Hippocampal formation (tissue), 2 donors: ENCODE measurements at regions not wholly inside any gene's neighbourhood (a gene's known extent, or its start where the extent isn't known, plus 50 kb on each side); places are given as distances from the start of the nearest gene placed in this dataset.

Experiments used
- DNase-seq, 2 donors: peaks; one replicate each; lab custom pipeline; 2025; lab: John Stamatoyannopoulos, UW

DNA sequence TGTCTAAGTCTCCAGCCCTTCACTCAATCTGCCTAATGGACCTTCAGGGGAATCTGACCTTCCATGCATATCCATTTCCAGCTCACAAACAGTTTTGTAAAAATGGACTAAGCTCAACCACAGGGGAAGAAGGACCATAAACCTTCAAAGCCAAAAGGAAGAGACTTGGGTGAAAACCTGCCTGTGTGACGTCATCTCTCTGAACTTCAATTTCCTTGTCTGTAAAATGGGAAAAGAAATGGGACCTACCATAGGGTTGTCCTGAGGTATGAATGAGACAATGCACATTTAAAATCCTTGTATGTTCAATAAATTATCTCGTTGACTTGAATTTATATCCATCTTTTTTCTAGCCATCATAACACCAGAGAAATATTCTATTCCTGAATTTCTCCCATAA, 370.7 kb downstream of the INSC start:
- no peak for DNase-seq

DNA sequence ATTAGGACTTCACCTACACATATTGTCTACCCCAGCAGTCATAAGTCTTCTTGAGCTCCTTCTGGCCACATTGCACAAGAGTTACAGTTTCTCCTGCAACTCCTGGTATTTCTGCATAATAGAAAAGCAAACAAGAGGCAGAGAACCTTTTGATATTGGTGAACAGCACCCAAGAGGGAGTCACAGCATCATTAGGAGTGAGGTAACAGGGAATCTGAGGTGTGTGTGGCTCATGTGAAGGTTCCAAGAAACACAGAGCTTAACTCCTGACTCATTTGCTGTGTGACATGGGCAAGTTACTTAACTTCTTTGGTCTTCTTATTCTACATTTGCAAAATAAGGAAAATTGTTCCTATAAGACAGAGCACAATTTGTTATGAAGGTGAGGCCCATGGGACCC, 374.6 kb downstream of the INSC start:
- DNase-seq = no peak

DNA sequence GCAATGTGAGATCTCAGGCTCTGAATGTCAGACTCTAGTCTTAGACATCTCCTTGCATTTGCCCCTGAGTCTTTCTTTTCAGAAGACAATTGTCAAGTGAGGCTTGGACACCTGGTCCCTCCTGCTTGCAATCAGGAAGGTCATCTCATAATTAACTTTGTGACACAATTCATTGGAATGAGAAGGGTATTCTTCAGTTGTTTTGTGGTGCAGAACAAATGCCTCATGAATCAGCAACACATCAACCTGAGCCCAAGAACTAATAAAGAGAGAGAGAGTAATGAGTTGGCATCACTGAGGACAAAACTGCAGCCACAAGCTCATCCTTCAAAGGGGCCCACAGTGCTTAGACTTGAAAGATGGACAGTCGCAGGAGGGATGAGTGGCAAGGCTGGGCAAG, 375.8 kb downstream of the INSC start:
- DNase-seq = no peak

DNA sequence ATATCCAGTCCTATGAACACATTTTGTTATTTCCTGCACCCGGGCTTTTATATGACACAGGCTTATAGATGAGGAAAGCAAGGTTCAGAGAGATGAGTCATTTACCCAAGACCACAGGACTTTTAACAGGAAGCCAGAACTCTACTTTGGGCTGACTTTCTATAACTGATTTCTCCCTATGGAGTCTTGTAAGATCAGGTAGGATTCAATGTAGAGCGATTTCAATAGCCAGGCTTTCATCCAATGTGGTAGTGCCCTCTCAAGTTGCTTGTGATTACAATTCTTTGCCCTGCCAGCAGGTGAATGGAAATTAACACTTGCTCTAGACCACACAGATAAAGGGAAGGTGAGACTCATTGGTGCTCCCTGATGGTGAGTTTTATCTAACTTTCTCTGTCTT, 378.3 kb downstream of the INSC start:
- DNase-seq = no peak

DNA sequence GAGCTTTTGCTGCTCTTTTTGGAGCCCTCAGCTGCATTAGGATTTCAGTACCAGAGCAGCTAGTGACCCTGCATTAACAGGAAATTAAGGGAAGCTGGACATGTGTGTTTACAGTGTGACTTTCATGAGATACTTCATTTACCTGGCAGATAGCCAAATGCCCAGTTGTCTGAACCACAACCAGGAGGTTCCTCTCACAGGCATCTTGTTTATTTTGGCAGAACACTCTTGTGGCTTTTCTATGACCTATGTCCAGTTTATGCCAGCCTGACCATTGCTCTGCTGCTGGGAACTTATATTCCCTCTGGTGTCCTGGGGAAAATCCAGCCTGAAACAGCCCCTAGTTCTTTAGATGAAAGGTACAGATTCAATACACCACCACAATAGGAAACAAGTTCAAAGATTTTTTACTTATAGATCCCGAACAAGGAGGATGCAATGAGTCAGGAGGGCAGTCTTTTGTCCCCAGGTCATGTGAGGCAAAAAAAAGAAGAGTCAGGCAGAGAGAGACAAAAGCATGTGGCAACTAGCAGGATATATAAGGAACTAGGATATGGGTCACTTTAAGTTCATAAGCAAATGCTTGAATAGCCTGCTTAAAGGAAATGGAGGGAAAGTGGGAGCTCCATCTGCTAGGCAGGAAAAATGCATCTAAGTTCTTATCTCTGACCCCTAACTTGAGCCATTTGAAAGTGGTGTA, 379.3 kb downstream of the INSC start:
- no peak for DNase-seq

DNA sequence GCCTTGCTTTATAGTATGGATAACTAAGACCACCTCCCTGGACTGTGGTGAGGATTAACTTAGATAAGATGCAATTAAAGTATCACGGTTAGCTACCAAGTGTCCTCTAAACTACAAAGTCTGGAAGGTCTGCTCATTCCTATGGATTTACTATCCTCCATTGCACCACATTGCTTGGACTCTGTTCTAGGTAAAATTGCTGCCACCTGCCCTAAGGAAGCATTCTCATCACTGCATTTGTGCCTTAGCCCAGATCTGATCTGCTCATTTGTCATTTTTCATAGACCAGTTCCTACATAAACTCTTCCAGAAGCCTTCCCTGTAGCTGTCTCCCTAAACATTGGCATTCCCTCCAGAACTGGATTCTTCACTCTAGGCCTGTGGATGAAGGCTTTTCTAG, 380.0 kb downstream of the INSC start:
- DNase-seq = no peak

DNA sequence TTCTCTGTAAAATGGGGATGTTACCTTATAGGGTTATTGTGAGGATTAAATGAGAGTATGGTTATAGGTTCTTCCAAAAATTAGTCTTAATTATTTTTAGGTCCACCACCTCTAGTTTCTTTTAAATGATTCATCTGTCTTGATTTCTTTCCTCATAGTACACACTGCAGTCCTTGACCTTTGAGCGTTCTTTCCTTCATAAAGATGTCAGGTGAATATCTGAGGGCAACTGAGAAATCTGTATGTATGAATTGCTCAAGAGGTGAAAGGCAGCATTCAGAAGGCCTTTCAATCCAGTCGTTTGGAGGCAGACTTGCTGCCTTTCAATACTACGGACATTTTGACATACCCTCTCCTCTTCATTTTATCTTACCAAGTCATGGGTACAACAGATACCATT, 380.7 kb downstream of the INSC start:
- no peak for DNase-seq

DNA sequence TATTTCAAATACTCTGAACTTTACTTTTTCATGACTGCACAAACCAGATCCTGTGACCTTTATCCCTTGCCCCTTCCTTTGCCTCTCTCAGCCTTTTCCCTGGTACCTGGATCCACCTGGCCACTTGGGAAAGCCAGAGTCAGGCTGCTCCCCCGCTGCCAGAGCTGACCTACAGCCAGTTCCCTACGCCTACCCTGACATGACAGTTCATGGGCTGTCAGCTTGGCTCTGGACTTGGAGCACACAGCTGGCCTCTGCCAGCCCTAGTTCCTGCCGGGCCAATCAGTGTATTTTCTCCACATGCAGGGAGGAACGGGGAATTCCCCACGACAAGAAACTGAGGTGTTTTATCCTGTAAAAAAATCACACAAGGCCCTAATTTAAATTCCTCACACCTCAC, 382.6 kb downstream of the INSC start:
- DNase-seq = no peak

DNA sequence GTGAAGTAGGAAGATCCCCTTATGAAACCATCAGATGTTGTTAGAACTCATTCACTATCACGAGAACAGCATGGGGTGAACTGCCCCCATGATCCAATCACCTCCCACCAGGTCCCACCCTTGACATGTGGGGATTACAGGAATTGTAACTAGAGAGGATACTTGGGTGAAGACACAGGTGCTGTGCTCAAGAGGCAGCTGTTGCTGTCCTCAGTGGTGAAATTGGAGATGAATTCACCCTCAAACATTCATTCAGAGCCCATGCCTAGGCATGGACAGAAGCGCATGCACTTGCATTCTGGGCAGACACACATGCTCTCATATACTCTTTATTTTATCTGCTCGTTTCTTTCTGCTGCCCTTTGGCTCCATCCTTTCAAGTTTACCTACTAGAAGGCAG, 385.0 kb downstream of the INSC start:
- no peak for DNase-seq

DNA sequence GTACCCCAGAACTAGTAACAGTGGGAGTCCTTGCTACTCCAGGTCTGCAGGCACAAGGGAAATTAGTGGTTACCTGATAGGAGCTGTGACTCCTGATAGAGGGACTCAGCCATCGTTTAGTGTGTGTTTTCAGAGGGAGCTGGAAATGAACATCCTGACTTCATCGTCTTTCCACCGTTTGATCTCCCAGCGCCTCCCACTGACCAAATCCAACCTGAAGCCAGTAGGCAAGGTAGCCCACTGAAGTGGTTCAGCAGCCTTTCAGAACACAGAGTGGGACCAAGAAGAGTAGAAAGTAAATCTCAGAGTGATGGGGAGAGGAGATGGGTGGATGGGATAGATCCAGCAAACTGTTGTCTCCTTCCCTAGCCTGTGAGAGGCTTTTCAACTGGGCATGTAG, 385.9 kb downstream of the INSC start:
- DNase-seq = no peak

DNA sequence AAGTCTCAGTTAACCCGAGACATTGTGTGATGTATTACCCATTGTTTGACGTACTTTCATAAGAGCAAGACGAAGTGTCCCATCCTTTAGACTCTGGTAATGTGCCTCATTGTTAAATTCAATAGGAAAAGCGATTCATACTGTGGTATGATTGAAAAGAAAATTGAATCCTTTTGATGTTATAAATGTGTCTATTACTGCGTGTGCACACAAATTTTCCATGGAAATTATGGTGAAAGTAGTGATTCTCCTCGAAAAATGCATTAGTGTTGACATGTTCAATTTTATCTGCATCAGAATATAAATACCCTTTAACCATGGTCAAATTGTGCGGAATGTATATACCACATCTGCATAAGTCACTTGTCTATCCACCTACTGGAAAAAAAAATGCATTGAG, 386.8 kb downstream of the INSC start:
- DNase-seq = no peak

DNA sequence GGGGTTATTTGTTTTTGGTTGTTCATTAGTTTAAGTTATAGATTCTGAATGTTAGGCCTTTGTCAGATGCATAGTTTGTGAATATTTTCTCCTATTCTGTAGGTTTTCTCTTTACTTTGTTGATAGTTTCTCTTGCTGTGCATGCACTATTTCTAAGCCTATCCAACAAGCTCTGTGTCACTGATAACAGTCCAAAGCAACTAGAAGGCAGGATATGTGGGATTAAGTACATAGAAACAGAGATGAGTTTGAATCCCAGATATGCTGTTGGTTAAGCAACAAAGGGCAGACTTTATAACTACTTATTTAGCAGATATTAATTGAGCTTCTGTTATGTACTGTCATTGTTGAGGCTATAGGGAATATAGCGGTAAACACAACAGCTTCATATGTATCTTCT, 390.4 kb downstream of the INSC start:
- no peak for DNase-seq

DNA sequence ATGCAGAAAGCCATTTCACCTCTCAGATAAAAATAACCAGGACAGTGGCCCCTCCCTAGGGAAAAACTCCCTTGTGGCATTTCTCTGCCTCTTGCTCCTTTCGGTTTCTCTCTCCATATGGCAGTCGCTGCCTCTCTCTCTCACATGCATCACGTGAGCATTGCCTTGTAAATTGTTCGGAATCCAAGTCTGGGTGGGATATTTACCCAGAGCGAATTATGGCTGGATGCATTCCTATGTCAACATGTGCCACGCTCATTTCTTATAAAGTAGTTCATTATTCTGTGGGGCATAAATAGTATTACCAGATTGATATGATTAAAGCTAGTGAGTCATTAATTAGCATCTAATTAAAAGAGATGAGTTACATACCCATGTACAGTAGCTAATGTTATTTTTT, 392.9 kb downstream of the INSC start:
- no peak for DNase-seq

DNA sequence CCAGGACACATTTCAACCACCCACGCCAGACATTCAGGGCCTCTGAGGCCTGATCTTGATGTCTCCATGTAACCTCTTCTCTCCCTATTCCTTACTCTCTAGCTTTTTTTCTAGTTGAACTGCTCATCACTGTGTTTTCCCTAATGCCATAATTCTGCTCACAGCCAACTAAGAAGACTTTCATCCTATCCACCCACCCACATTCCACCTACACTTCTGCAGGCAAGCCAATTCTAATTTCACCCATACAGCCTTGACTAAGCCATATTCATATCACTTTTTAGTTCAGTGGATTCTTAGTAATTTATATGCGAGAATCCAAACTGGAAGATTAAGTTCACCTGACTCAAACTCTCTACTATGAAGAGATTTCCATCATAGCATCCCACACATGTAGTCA, 394.4 kb downstream of the INSC start:
- no peak for DNase-seq

DNA sequence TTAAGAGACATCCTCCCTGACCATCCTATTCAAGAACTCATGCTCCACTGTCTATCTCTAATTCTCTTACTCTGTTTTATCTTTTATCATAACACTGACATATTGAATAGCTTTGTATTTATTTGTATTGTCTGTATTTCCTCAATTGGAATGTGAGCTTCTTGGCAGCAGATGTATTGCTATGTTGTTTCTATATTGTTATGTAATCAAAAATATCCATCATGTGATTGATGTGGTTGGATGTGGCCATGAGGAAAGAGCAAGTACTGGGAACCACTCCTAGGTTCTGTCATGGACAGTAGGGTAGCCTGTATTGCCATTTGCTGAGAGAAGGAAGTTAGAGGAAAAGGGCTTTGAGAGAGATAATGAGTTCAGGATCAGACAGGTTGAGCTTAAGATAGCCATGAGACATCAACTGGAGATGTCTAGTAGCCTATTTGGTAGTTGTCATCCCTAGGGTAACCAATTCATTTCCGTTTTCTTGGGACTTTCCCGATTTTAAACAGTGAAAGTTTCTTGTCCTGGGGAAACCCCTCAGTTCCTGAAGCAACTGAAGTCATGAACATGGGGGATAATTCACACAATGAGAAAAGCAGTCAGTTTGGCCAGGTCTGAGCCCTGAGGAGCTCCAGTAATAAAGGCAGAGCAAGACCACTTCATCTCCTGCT, 404.5 kb downstream of the INSC start:
- DNase-seq = no peak

DNA sequence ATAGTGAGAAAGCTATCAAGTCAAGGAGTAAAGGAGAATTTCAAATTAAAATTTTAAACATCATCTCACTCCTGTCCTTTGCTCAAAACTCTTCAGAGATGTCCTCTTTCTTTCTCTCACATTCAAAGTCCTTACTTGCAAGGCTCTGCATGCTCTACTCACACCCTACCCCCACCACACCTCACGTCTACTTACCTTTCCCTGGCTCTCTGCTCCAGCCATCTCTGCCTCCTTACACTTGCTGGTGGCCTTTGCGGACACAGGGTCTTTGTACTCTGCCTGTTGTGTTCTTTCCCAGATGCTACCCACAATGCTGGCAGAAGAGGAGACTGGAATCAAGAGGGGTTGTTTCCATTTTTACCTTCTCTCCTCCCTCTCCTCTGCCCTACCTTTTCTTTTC, 405.2 kb downstream of the INSC start:
- DNase-seq = no peak

DNA sequence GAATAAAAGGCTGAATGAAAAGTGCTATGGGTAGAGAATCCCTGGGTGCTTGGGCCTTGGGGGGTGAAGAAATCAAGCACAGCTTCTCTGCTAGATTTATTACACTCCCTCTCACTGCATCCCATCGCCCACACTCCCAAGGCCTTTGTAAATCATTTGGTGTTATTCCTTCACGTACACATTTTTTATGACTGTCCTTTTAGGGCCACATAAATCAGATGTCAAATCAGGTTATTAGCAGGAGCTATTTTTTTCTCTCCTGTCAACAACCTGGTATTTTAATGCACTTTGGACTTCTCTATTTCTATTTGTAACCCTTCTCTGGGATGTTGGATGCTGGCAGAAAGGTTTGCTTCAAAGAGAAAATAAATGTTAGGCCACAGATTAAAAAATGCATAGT, 408.8 kb downstream of the INSC start:
- no peak for DNase-seq

DNA sequence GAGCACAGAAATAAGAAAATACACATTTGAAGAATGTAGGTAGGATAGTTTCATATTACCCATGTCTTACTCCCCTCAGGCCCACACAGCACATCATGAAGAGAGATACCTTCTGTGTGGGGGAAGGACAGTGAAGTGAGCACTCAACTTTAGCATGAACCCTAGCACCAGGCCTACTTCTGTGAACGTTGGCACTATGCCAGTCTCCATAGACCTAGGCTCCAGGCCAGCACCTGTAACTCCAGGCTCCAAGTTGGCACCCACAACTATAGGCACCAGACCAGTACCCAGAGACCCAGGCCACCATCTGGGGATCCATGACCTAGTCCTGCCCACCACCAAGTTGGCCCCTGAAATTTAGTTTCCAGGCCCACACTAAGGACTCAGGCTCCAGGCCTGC, 410.9 kb downstream of the INSC start:
- DNase-seq = no peak

DNA sequence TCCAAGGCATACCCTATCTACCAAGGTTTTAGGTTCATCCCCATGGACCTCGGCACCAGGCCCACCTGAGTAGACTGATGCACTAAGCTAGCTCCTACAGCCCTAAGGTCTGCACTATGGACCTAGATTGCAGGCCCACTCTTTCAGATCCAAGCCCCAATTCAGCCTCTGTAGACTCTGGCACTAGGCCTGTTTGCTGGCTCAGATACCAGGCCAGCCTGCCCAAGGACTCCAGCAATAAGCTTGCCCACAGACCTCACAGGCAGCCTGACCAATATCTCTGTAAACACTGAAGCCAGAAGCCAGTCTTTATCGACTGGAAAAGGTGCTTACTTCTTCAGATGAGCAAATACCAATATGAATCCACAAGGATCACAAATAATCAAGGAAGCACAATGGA, 411.3 kb downstream of the INSC start:
- DNase-seq = no peak

DNA sequence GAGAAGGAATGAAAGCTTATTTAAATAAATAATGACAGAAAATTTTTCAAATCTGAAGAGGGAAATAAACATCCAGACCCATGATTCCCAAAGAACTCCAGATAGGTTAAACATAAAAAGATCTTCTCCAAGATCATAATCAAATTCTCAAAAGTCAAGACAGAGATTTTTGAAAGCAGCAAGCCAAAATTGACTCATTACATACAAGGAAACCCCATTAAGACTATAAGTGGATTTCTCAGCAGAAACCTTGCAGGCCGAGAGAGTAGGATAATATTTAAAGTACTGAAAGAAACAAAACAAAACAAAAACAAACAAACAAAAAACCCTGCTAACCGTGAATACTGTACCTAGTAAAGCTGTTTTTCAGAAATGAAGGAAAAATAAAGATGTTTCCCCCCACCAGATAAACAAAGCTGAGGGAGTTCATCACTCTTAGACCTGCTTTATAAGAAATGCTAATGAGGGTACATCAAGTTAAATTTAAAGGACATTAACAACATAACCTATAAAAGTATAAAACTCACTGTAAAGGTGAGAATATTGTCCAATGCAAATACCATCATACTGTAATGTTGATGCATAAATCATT, 412.2 kb downstream of the INSC start:
- no peak for DNase-seq

DNA sequence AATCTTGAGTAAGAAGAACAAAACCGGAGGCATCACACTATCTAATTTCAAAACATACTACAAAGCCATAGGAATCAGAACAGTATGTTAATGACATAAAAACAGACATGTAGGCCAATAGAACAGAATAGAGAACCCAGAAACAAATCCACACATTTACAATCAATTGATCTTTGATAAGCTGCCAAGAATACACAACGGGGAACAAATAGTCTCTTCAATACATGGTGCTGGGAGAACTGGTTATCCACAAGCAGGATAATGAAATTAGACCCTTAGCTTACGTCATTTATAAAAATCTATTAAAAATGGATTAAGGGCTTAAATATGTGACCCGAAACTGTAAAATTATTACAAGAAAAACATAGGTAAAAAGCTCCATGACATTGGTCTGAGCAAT, 417.7 kb downstream of the INSC start:
- DNase-seq = no peak

DNA sequence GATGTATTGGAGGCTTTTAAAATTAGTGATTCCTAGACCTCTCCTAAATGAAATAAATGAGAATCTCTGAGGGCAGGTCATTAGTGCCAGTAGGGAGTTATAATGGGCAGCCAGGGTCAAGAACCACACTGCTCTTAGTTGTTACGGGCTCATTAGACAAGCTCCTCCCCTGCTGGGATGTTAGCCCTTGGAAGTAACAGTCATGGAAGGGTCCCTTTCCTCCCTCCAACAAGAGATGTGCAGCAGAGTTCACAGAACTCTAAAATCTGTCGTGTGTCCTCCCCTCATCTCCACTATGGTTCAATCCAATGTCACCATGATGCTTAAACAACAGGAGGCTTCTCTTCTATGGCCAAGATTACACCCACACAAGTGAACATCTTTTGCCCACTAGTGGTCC, 419.5 kb downstream of the INSC start:
- no peak for DNase-seq

DNA sequence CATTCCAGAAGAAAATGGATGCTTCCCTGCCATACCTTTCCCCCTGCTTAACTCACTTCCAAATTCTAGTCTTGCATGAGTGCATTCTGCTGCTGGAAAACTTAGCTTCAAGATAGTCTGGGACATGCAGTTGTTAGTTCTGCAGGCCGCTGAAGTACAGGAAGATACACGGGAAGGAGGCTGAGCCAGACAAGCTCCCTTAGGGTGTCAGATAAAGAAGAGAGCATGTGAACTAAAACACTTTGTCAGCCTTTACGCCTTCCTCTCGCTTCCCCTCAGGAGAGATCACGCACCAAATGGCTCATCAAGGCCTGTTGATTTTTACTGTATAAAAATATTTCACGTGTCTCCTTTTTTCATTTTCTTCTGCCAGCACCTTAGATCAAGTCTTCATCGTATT, 420.7 kb downstream of the INSC start:
- no peak for DNase-seq

DNA sequence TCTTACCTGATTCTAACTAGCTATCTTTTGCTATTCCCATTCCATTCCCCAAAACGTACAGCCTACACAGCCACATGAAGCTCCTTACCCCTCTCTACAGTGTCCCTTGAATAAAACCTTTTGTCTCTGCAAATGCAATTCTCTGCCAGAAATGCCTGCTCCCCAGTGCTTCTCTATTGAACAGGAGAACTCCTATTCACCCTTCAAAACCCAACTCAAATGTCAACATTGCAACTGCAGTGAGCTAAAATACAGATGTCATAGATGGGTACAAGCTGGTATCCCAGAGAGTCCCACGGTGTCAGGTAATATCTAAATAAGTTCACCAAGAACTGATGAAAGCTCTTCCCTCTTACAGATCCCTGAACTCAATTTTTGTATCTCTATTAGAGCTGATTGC, 421.7 kb downstream of the INSC start:
- DNase-seq = no peak
